ENCODE measurements at regions not wholly inside any gene's neighbourhood (a gene's known extent, or its start where the extent isn't known, plus 50 kb on each side); places are given as distances from the start of the nearest gene placed in this dataset.

- TF ChIP-seq YY1 (IDR thresholded peaks at IDR 0.05; ENCODE audit: low read depth, low read length) (no peak), POLR2A (IDR thresholded peaks at IDR 0.05; ENCODE audit: low read depth, low read length) (no peak), KLF5 (IDR thresholded peaks at IDR 0.05; ENCODE audit: partially characterized antibody) (no peak), HCFC1 (IDR thresholded peaks at IDR 0.05; ENCODE audit: low read length) (no peak), ATF3 (IDR thresholded peaks at IDR 0.05; ENCODE audit: borderline replicate concordance, extremely low read depth, low read depth, low read length) (no peak), EZH2 (IDR thresholded peaks at IDR 0.05; ENCODE audit: borderline replicate concordance, control insufficient read depth, low read depth, low read length) (no peak), KDM1A (IDR thresholded peaks at IDR 0.05; ENCODE audit: borderline replicate concordance) (no peak)
Measured at GRCh38 chr13:40158218-40158617, 502.8 kb downstream of the COG6 start.
